ENCODE measurements at regions not wholly inside any gene's neighbourhood (a gene's known extent, or its start where the extent isn't known, plus 50 kb on each side); places are given as distances from the start of the nearest gene placed in this dataset.

DNA sequence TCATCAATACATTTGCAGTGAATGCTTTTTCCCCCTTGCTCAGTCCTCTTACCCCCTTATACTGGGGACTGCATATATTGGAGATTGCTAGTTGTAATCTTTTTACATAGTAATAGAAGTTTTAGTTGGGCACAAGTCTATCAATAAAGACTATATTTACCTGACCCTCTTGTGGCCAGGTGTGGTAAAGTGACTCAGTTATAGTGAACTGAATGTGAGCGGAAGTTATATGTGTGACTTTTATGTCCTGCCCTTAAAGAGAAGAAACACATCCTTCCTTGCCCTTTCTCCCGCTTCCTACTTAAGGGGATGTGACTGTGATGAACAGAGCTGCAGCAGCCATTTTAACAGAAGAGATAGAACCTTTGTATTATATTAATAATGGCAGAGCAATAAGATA lies 362.0 kb downstream of the METTL15 start:
- Histone ChIP-seq H3K4me1 (ENCODE audit: control insufficient read depth, extremely low read depth, insufficient read depth, low read length) (no peaks in the 10 kb centered on the region), H3K9me1 (replicated peaks; ENCODE audit: control insufficient read depth, extremely low read depth, insufficient read depth, low read length) (no peaks in the 10 kb centered on the region), H3K9me3 (replicated peaks; ENCODE audit: control insufficient read depth, insufficient read depth, low read length) (no peaks in the 10 kb centered on the region), H3K36me3 (ENCODE audit: control insufficient read depth in 2 of 2, extremely low read depth in 1 of 2, insufficient read depth in 2 of 2, low read length in 2 of 2) (no peaks in the 10 kb centered on the region), H3K27me3 (ENCODE audit: control insufficient read depth in 2 of 2, insufficient read depth in 2 of 2, low read length in 2 of 2) (no peaks in the 10 kb centered on the region), H3K4me2 (ENCODE audit: insufficient read depth, low read length) (no peak overlapping the region), H3K9ac (replicated peaks; ENCODE audit: extremely low read depth, insufficient read depth, low read length) (no peak overlapping the region), H2AFZ (ENCODE audit: low read depth, low read length) (no peak overlapping the region), H4K20me1 (replicated peaks; ENCODE audit: control insufficient read depth, extremely low read depth, insufficient read depth, low read length) (no peaks in the 10 kb centered on the region), H3K27ac (ENCODE audit: insufficient read depth, low read depth, low read length) (no peak overlapping the region), H3K4me3 (replicated peaks in 1 of 3; ENCODE audit: insufficient read depth in 1 of 3, low read depth in 1 of 3, low read length in 3 of 3) (no peak overlapping the region), H3K79me2 (ENCODE audit: control insufficient read depth, insufficient read depth, low read length) (no peaks in the 10 kb centered on the region)
- intact Hi-C loops (cut with micrococcal nuclease) (no loop called here), dilution Hi-C loops (cut with MboI; ENCODE audit: extremely low pct_ligation_motif_present, low sequenced_read_pairs) (no loop called here)
- ChIA-PET CTCF (no interaction called here), POLR2A (no interaction called here)
- BruUV-seq (replicated peaks), result no TSS peak
- no peak for FAIRE-seq
- TF ChIP-seq EZH2 (IDR thresholded peaks at IDR 0.05; ENCODE audit: borderline replicate concordance, low read depth, low read length, severe bottlenecking), result no peak
- no peak for DNase-seq (ENCODE audit: low read depth, low spot score)

DNA sequence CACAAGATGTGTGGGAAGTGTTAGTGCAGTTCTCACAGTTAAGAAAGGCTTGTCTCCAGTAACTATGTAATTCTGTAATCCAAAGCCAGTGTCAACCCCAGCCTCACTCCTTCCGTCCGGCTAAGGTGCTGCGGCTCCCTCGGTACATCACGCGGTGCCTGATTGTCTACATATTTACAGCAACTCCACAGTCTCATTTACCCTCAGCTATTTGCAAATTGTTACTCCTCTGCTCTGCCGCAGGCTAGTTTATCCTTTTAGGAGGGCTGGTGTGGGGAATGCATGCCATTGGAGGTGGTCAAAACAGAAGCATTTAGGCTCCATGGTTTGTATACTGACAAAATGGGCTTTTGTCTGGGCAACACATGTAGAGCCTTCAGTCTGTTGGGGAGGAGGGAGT lies 358.3 kb downstream of the METTL15 start:
- Histone ChIP-seq H3K27ac (ENCODE audit: insufficient read depth, low read depth, low read length) (no peak overlapping the region), H3K36me3 (ENCODE audit: control insufficient read depth in 2 of 2, extremely low read depth in 1 of 2, insufficient read depth in 2 of 2, low read length in 2 of 2) (no peaks in the 10 kb centered on the region), H3K4me2 (ENCODE audit: insufficient read depth, low read length) (no peak overlapping the region), H3K9me1 (replicated peaks; ENCODE audit: control insufficient read depth, extremely low read depth, insufficient read depth, low read length) (no peaks in the 10 kb centered on the region), H3K9ac (replicated peaks; ENCODE audit: extremely low read depth, insufficient read depth, low read length) (no peak overlapping the region), H3K9me3 (replicated peaks; ENCODE audit: control insufficient read depth, insufficient read depth, low read length) (no peaks in the 10 kb centered on the region), H4K20me1 (replicated peaks; ENCODE audit: control insufficient read depth, extremely low read depth, insufficient read depth, low read length) (no peaks in the 10 kb centered on the region), H2AFZ (ENCODE audit: low read depth, low read length) (no peak overlapping the region), H3K79me2 (ENCODE audit: control insufficient read depth, insufficient read depth, low read length) (no peaks in the 10 kb centered on the region), H3K27me3 (ENCODE audit: control insufficient read depth in 2 of 2, insufficient read depth in 2 of 2, low read length in 2 of 2) (no peaks in the 10 kb centered on the region), H3K4me1 (ENCODE audit: control insufficient read depth, extremely low read depth, insufficient read depth, low read length) (peaks cover 6% of the 10 kb centered on the region), H3K4me3 (replicated peaks in 1 of 3; ENCODE audit: insufficient read depth in 1 of 3, low read depth in 1 of 3, low read length in 3 of 3) (no peak overlapping the region)
- TF ChIP-seq, protein P1, sequence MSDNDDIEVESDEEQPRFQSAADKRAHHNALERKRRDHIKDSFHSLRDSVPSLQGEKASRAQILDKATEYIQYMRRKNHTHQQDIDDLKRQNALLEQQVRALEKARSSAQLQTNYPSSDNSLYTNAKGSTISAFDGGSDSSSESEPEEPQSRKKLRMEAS (IDR thresholded peaks at IDR 0.05; ENCODE audit: insufficient read depth, insufficient read length), result no peak
- TF ChIP-seq, protein P2, sequence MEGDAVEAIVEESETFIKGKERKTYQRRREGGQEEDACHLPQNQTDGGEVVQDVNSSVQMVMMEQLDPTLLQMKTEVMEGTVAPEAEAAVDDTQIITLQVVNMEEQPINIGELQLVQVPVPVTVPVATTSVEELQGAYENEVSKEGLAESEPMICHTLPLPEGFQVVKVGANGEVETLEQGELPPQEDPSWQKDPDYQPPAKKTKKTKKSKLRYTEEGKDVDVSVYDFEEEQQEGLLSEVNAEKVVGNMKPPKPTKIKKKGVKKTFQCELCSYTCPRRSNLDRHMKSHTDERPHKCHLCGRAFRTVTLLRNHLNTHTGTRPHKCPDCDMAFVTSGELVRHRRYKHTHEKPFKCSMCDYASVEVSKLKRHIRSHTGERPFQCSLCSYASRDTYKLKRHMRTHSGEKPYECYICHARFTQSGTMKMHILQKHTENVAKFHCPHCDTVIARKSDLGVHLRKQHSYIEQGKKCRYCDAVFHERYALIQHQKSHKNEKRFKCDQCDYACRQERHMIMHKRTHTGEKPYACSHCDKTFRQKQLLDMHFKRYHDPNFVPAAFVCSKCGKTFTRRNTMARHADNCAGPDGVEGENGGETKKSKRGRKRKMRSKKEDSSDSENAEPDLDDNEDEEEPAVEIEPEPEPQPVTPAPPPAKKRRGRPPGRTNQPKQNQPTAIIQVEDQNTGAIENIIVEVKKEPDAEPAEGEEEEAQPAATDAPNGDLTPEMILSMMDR (IDR thresholded peaks at IDR 0.05; ENCODE audit: extremely low read depth in 1 of 2, insufficient read depth in 1 of 2, low read depth in 1 of 2, low read length in 2 of 2), result no peak
- TF ChIP-seq POLR2A (IDR thresholded peaks at IDR 0.05; ENCODE audit: low read depth, low read length) (no peak), POLR2AphosphoS5 (IDR thresholded peaks at IDR 0.05; ENCODE audit: insufficient read depth, low read depth, low read length) (no peak), MYC (IDR thresholded peaks at IDR 0.05; ENCODE audit: low read depth, low read length) (no peak), EZH2 (IDR thresholded peaks at IDR 0.05; ENCODE audit: borderline replicate concordance, low read depth, low read length, severe bottlenecking) (no peak)
- ChIA-PET CTCF (no interaction called here), POLR2A (no interaction called here)
- FAIRE-seq (no peak), DNase-seq (ENCODE audit: low read depth, low spot score) (no peak)
- BruUV-seq (replicated peaks), result no TSS peak
- intact Hi-C loops (cut with micrococcal nuclease), result loop anchor here (10.0 kb wide), 1 partner anchor 208 kb away; no protein-coding TSS in a partner anchor
- dilution Hi-C loops (cut with MboI; ENCODE audit: extremely low pct_ligation_motif_present, low sequenced_read_pairs), result no loop called here
